ENCODE measurements at regions not wholly inside any gene's neighbourhood (a gene's known extent, or its start where the extent isn't known, plus 50 kb on each side); places are given as distances from the start of the nearest gene placed in this dataset.

GRCh38 chr10:109450702-109451101, 472.6 kb downstream of the XPNPEP1 start:
- Histone ChIP-seq H3K4me2 (ENCODE audit: insufficient read depth in 1 of 2, low read depth in 2 of 2, low read length in 2 of 2) (no peak overlapping the region), H3K36me3 (ENCODE audit: control insufficient read depth in 2 of 4, insufficient read depth in 4 of 4, low read length in 3 of 4) (no peaks in the 10 kb centered on the region), H4K91ac (replicated peaks; ENCODE audit: insufficient read length, low read length) (no peak overlapping the region), H3K18ac (ENCODE audit: extremely low read depth, low read length) (no peak overlapping the region), H2AK5ac (ENCODE audit: low read depth, low read length) (no peak overlapping the region), H3K27me3 (replicated peaks in 1 of 4; ENCODE audit: control insufficient read depth in 3 of 4, extremely low read depth in 1 of 4, insufficient read depth in 3 of 4, low read length in 3 of 4) (peaks cover 0 to 4% (median 3%) of the 10 kb centered on the region in 4 experiments; a peak in 5 of 7 replicates), H4K8ac (ENCODE audit: extremely low read depth, insufficient read depth, low read length) (no peak overlapping the region), H2BK5ac (ENCODE audit: low read depth, low read length) (no peak overlapping the region), H3K79me2 (ENCODE audit: control insufficient read depth in 1 of 2, insufficient read depth in 2 of 2, low read length in 2 of 2) (no peaks in the 10 kb centered on the region), H2BK120ac (replicated peaks; ENCODE audit: low read depth, low read length) (no peak overlapping the region), H3K27ac (ENCODE audit: low read depth, low read length) (no peak overlapping the region), H3K23me2 (ENCODE audit: low read depth, low read length) (no peaks in the 10 kb centered on the region), H2BK12ac (ENCODE audit: low read depth, low read length) (no peak overlapping the region), H2BK20ac (ENCODE audit: low read length) (no peak overlapping the region), H3K79me1 (ENCODE audit: low read depth, low read length) (no peaks in the 10 kb centered on the region), H3K23ac (ENCODE audit: insufficient read length) (no peak overlapping the region), H2AFZ (ENCODE audit: low read length) (no peak overlapping the region), H2BK15ac (ENCODE audit: low read length) (no peak overlapping the region), H3K4me1 (replicated peaks in 1 of 4; ENCODE audit: control insufficient read depth in 3 of 4, insufficient read depth in 4 of 4, low read length in 3 of 4) (no peaks in the 10 kb centered on the region), H3K4ac (replicated peaks; ENCODE audit: insufficient read length, low read depth, low read length) (no peak overlapping the region), H3K9ac (replicated peaks in 1 of 4; ENCODE audit: extremely low read depth in 1 of 4, low read depth in 3 of 4, low read length in 3 of 4) (no peak overlapping the region), H3K9me3 (ENCODE audit: insufficient read depth in 2 of 2, low read depth in 1 of 2, low read length in 1 of 2) (no peaks in the 10 kb centered on the region), H4K20me1 (replicated peaks in 1 of 2; ENCODE audit: control insufficient read depth in 1 of 2, insufficient read depth in 2 of 2, low read length in 2 of 2) (no peaks in the 10 kb centered on the region), H3K14ac (ENCODE audit: insufficient read length) (no peak overlapping the region), H3K4me3 (ENCODE audit: extremely low read depth in 1 of 4, insufficient read depth in 2 of 4, low read depth in 3 of 4, low read length in 4 of 4) (no peak overlapping the region), H3K56ac (replicated peaks; ENCODE audit: insufficient read length, low read depth, low read length) (no peak overlapping the region), H4K5ac (ENCODE audit: insufficient read length, low read depth, low read length) (no peak overlapping the region)
- ChIA-PET CTCF (ENCODE audit: partially characterized antibody) (interaction anchor here (1.0 to 4.5 kb wide), 12 partner anchors 14 to 434 kb away, joined by 3 to 17 read pairs (median 4); no protein-coding TSS in a partner anchor), POLR2A (ENCODE audit: partially characterized antibody) (no interaction called here)
- TF ChIP-seq FOSL1 (IDR thresholded peaks at IDR 0.05; ENCODE audit: insufficient read depth, low read depth, low read length) = no peak
- TF ChIP-seq CTBP2 (IDR thresholded peaks at IDR 0.05; ENCODE audit: borderline replicate concordance, insufficient read depth, insufficient read length, low read length) = no peak
- DNase-seq (ENCODE audit: low read depth in 1 of 2, low spot score in 2 of 2) (no peak), FAIRE-seq (no peak)
